ENCODE measurements at regions not wholly inside any gene's neighbourhood (a gene's known extent, or its start where the extent isn't known, plus 50 kb on each side); places are given as distances from the start of the nearest gene placed in this dataset.

GRCh38 chr13:73266640-73267180 lies 207.9 kb downstream of the KLF5 start:
- TF ChIP-seq ZNF362 (tag by site-specific recombination; IDR thresholded peaks at IDR 0.05) (no peak), ZNF24 (tag by site-specific recombination; IDR thresholded peaks at IDR 0.05) (no peak), CTCF (tag by site-specific recombination; IDR thresholded peaks at IDR 0.05) (no peak), ZNF707 (tag by site-specific recombination; IDR thresholded peaks at IDR 0.05) (no peak), ZNF548 (tag by site-specific recombination; IDR thresholded peaks at IDR 0.05) (no peak), ZNF76 (tag by site-specific recombination; IDR thresholded peaks at IDR 0.05; ENCODE audit: borderline replicate concordance, low read depth) (no peak), PRDM4 (tag by site-specific recombination; IDR thresholded peaks at IDR 0.05) (no peak), ZNF521 (tag by site-specific recombination; IDR thresholded peaks at IDR 0.05) (no peak), ZFP3 (tag by site-specific recombination; IDR thresholded peaks at IDR 0.05; ENCODE audit: low read depth) (no peak)
- TF ChIP-seq, protein P1, sequence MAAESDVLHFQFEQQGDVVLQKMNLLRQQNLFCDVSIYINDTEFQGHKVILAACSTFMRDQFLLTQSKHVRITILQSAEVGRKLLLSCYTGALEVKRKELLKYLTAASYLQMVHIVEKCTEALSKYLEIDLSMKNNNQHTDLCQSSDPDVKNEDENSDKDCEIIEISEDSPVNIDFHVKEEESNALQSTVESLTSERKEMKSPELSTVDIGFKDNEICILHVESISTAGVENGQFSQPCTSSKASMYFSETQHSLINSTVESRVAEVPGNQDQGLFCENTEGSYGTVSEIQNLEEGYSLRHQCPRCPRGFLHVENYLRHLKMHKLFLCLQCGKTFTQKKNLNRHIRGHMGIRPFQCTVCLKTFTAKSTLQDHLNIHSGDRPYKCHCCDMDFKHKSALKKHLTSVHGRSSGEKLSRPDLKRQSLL (tag by site-specific recombination; IDR thresholded peaks at IDR 0.05): no peak
- TF ChIP-seq, protein P2, sequence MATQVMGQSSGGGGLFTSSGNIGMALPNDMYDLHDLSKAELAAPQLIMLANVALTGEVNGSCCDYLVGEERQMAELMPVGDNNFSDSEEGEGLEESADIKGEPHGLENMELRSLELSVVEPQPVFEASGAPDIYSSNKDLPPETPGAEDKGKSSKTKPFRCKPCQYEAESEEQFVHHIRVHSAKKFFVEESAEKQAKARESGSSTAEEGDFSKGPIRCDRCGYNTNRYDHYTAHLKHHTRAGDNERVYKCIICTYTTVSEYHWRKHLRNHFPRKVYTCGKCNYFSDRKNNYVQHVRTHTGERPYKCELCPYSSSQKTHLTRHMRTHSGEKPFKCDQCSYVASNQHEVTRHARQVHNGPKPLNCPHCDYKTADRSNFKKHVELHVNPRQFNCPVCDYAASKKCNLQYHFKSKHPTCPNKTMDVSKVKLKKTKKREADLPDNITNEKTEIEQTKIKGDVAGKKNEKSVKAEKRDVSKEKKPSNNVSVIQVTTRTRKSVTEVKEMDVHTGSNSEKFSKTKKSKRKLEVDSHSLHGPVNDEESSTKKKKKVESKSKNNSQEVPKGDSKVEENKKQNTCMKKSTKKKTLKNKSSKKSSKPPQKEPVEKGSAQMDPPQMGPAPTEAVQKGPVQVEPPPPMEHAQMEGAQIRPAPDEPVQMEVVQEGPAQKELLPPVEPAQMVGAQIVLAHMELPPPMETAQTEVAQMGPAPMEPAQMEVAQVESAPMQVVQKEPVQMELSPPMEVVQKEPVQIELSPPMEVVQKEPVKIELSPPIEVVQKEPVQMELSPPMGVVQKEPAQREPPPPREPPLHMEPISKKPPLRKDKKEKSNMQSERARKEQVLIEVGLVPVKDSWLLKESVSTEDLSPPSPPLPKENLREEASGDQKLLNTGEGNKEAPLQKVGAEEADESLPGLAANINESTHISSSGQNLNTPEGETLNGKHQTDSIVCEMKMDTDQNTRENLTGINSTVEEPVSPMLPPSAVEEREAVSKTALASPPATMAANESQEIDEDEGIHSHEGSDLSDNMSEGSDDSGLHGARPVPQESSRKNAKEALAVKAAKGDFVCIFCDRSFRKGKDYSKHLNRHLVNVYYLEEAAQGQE (tag by site-specific recombination; IDR thresholded peaks at IDR 0.05): no peak

Measured in HEK293 (cell line).